DMS 273 treated with DMSO at 0.1 percent for 48 hours (cell line): ENCODE measurements at regions not wholly inside any gene's neighbourhood (a gene's known extent, or its start where the extent isn't known, plus 50 kb on each side); places are given as distances from the start of the nearest gene placed in this dataset.

Source experiments
- DNase-seq: peaks from one replicate; lab custom pipeline; 2025; lab: John Stamatoyannopoulos, UW

- DNase-seq, result no peak
These were observed 88.8 kb upstream of the ZMIZ1 start for GRCh38 chr10:78979938-78980337.

- DNase-seq, result no peak
These were observed 88.4 kb upstream of the ZMIZ1 start for GRCh38 chr10:78980354-78980753.

- DNase-seq, result no peak
These were observed 88.0 kb upstream of the ZMIZ1 start for GRCh38 chr10:78980815-78981214.

- DNase-seq, result no peak
These were observed 87.4 kb upstream of the ZMIZ1 start for GRCh38 chr10:78981257-78981969.

- DNase-seq, result no peak
These were observed 86.8 kb upstream of the ZMIZ1 start for GRCh38 chr10:78981970-78982281.

GRCh38 chr10:78982726-78983125 lies 86.0 kb upstream of the ZMIZ1 start:
- DNase-seq, result no peak

- DNase-seq, result no peak
These were observed 85.2 kb upstream of the ZMIZ1 start for GRCh38 chr10:78983608-78984007.

GRCh38 chr10:78985973-78986818 lies 82.6 kb upstream of the ZMIZ1 start:
- no peak for DNase-seq

- DNase-seq, result no peak
These were observed 77.6 kb upstream of the ZMIZ1 start for GRCh38 chr10:78991187-78991586.

GRCh38 chr10:78992333-78992732 lies 76.4 kb upstream of the ZMIZ1 start:
- no peak for DNase-seq

GRCh38 chr10:78993261-78993945 lies 75.4 kb upstream of the ZMIZ1 start:
- DNase-seq, result no peak

- no peak for DNase-seq
These were observed 72.6 kb upstream of the ZMIZ1 start for GRCh38 chr10:78995987-78996791.

- DNase-seq, result no peak
These were observed 72.0 kb upstream of the ZMIZ1 start for GRCh38 chr10:78996792-78997129.

GRCh38 chr10:78997635-78998618 lies 70.8 kb upstream of the ZMIZ1 start:
- no peak for DNase-seq

- no peak for DNase-seq
These were observed 67.5 kb upstream of the ZMIZ1 start for GRCh38 chr10:79001082-79001885.

GRCh38 chr10:79002336-79002735 lies 66.4 kb upstream of the ZMIZ1 start:
- DNase-seq, result no peak

- DNase-seq, result no peak
These were observed 65.3 kb upstream of the ZMIZ1 start for GRCh38 chr10:79003183-79004100.

- no peak for DNase-seq
These were observed 64.5 kb upstream of the ZMIZ1 start for GRCh38 chr10:79004311-79004710.
